Testis (tissue), 2 donors: ENCODE measurements at regions not wholly inside any gene's neighbourhood (a gene's known extent, or its start where the extent isn't known, plus 50 kb on each side); places are given as distances from the start of the nearest gene placed in this dataset.

ENCODE experiments used
- CTCF ChIP-seq, 3 experiments: fragments of 450-650 bp in 2 of 3; fragments of 200-600 bp in 1 of 3; sonication (generic) in 1 of 3; IDR thresholded peaks; one replicate each; pipeline ENCODE4 v1.5.1; 2016 to 2019; ENCODE audit warnings: antibody characterized with exemption in 3 of 3, mild to moderate bottlenecking in 2 of 3, moderate library complexity in 1 of 3
- POLR2A ChIP-seq: fragments of 450-650 bp; IDR thresholded peaks from one replicate; pipeline ENCODE4 v1.6.1; 2017; ENCODE audit warnings: antibody characterized with exemption, mild to moderate bottlenecking, moderate library complexity

- no peak for TF ChIP-seq CTCF (IDR thresholded peaks at IDR 0.05)
- no peak for TF ChIP-seq POLR2A
These were observed 428.7 kb upstream of the ID2 start for GRCh38 chr2:8252997-8253694.
